HG03571 (cell line): ENCODE measurements at regions not wholly inside any gene's neighbourhood (a gene's known extent, or its start where the extent isn't known, plus 50 kb on each side); places are given as distances from the start of the nearest gene placed in this dataset.
"Not testable (repeated sequence)": the region's sequence is repeated elsewhere in the genome, so short reads cannot be mapped to it uniquely, and the experiment has no call there.

Source experiments
- ATAC-seq: cut with Tn5 transposase; IDR thresholded peaks from one replicate; pipeline ENCODE4 v1.9.1; 2021; ENCODE audit not compliant: unreplicated experiment

DNA sequence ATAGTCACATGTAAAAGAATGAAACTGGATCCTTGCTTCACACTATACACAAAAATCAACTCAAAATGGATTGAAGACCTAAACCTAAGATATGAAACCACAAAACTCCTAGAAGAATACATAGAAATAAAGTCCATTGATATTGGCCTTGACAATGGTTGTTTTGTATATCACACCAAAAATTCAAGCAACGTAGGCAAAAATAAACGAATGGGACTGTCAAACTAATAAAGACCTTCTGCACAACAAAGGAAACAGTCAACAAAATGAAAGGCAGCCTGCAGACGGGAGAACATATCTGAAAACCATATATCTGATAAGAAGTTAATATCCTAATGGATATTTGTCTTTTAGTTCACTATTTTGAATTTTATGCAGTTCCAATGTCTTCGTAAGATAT, 292.3 kb upstream of the CNTN5 start:
- no peak for ATAC-seq

DNA sequence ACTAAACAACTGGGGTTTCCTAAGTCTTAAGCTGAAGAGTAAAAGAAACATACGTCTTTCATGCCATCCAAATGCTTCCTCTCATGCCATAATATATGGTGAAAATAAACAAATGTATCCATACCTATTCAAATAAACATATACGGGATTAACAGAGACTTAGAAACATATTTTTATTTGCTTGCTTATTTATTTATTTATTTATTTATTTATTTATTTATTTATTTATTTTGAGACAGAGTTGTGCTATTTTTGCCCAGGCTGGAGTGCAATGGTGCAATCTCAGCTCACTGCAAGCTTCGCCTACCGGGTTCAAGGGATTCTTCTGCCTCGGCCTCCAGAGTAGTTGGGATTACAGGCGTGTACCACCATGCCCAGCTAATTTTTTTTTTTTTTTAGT, 291.6 kb upstream of the CNTN5 start:
- no peak for ATAC-seq

DNA sequence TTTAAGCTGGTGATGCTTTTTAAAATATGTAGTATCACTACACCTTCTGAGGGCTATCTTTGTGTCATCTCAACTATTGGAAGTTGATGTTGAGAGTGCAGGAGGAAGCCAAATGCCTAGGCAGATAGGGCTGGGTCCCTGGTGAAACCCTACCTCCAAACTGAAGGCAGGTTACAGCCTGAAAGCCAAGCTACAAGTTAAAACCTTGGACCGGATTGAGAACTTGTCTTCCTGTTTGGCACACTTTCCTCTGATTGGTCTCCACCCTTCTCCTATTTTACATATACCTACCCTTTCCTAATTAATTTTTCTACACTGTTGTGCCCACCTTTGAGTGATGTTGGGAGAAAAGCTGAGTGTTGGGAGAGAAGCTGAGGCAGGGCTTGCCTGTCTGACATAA, 287.8 kb upstream of the CNTN5 start:
- ATAC-seq, result no peak

DNA sequence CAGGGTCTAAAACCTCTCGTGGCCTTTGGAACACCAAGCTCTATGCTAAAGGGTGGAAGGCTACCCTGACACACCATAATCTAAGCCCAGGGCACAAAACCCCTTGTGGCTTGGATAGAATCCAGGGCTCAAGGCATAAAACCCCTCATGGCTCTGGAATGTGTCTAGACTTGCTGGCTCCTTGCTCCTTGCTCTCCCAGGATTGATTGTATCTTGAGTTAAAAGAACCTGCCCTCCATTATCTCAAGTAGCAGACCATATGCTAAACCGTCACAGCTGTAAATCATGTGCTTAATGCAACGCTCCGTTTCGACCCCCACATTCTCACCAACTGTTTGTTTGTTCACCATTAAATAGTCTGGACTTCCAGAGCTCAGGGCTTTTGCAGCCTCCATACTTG, 287.4 kb upstream of the CNTN5 start:
- not testable (repeated sequence) for ATAC-seq

DNA sequence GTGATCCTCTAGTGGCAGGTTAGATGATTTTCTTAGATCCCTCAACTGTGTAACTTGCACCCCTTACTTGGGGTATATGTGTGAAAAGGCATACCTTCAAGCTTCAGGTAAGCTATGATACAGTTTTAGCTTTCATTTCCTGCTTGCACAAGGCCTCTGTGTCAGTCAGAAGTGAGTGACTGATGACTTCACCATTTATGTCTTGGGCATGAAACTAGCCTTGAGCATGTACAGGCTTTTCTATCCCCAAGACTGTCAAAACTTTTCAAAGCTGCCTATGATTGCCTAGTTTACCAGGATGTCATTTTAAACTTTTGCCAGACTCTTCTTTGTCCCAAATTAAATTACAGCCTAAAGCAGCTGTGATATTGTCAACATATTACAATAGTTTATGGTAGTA, 286.1 kb upstream of the CNTN5 start:
- ATAC-seq, result no peak

DNA sequence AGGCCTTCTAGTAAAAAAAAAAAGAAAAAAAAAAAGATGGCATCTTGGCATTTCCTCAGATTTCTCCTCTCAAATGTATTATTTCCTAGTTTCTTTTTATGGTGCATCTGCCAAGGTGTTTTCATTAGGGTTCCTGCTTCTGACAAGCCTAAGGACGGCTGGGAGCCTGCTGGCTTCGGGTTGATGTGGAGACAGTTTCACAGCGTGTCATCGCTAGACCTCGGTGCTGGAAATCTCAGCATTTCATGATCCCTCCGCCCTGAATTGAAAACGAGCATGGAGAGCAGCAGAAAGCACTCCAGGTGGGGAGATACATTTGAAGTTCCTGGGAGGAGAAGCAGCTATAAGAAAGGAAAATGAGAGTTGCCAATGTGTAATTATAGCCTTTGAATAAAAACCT, 283.9 kb upstream of the CNTN5 start:
- ATAC-seq, result no peak

DNA sequence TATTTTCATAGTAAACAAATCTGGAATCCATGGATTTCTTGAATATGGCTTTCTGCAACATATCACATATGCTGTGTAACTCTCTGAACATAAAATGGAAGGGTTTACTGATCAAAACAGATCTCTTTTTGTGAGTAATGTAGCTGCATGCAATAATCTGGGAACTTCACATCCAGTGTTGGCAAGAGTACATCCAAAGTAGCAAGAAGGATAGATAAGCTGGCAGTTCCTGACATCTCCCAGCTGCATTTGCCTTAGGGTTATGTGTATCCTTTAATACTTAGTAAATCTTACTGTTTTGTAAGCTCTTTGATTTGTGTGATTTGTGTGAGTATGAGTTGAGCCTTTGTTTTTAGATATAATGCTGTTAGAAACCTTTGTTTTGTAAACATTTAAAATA, 280.4 kb upstream of the CNTN5 start:
- no peak for ATAC-seq

DNA sequence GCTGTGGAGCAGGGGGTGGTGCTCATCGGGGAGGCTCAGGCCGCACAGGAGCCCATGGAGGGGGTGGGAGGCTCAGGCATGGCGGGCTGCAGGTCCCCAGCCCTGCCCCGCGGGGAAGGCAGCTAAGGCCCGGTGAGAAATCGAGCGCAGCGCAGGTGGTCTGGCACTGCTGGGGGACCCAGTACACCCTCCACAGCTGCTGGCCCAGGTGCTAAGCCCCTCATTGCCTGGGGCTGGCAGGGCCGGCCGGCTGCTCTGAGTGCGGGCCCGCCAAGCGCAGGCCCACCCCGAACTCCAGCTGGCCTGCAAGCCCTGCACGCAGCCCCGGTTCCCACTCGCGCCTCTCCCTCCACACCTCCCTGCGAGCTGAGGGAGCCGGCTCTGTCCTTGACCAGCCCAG, 257.3 kb upstream of the CNTN5 start:
- ATAC-seq, result not testable (repeated sequence)

DNA sequence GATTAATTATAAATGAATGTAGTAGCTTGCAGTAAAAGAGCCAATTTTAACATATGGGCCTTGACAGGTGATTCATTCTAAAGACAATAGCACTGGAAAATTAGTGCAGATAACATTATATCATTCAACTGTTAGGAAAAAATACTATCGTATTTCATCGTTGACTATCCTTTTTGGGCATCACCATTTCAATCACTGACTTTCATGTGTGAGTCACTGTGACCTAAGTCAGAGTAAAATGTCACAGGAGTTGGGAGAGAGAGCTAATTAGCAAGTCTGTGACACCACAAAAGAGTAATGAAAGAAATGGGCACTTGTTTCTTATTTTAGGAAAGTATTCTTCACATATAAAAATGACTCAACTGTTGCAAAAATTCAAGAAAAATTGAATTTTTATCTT, 253.8 kb upstream of the CNTN5 start:
- ATAC-seq, result no peak

DNA sequence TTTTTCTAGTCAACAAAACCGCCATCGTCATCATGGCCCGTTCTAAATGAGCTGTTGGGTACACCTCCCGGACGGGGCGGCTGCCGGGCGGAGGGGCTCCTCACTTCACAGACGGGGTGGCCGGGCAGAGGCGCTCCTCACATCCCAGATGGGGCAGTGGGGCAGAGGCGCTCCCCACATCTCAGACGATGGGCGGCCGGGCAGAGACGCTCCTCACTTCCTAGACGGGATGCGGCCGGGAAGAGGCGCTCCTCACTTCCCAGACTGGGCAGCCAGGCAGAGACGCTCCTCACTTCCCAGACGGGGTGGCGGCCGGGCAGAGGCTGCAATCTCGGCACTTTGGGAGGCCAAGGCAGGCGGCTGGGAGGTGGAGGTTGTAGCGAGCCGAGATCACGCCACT, 250.7 kb upstream of the CNTN5 start:
- ATAC-seq, result not testable (repeated sequence)

DNA sequence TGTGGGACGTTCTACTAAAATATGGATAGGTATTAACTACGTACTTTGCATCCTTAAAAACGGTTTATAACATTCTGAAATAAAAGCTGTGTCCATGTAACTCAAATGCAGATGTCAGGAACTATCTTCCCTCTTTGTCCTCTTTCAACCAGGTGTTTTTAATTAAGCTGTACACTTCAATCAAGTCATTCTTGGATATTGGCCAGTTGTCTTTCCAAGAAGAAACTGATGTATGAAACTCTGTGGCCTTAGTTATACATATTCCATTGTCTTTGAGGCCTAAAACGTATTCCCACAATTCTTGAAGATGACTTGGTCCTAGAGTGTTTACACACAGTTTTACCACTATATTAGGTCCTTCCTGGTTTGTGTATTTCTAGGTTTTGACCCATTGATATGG, 249.0 kb upstream of the CNTN5 start:
- no peak for ATAC-seq

DNA sequence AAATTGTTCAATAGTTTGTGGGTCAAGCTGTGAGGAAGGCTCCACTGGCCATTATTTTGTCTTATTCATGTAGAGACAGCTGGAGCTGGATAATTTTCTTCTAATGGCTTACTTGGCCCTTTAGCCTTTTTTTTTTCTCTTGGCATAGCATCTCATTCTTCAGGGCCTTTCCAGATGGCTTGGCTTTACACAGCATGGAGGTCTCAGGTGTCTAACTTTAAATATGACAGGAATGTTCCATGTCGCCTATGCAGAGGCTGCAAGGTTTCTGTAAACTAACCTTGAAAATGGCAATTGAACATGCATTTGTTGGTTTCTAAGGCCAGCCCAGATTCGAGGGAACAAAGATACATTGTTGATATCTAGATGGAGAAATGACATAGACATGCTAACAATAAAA, 247.9 kb upstream of the CNTN5 start:
- ATAC-seq, result no peak

DNA sequence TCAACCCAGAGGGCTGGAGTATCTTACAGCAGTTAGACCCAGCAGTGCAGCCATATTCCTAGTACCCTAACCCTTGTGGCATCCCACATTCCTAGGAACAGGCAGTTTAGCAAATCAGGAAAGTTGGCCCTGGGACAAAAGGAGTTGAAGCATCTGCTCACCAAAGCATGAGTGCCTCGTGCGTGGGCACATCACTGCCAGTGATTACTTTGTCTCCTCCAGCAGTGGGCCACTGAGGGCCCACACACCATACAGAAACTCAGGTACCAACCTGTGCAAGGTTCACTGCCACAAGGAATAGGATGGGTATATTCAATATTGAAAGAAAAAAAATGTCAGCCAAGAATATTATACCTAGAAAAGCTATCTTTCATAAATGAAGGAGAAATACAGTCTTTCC, 227.5 kb upstream of the CNTN5 start:
- no peak for ATAC-seq

DNA sequence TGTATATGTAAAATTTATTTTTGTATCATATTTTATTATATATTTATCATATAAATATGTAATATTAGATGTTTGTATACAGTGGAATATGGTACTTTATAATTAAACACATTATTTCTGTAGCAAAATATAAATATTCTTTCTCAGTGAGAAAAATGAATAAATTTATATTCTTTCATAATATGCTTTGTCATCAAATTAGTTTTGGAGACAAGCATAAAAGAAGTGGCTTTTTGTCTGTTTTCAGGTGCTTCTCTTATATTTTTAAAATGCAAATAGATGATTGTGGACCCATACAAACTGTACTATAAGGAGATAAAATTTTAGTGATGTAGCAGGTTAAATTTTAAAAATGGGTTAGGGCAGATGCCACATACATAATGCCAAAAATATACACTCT, 222.4 kb upstream of the CNTN5 start:
- ATAC-seq, result no peak

DNA sequence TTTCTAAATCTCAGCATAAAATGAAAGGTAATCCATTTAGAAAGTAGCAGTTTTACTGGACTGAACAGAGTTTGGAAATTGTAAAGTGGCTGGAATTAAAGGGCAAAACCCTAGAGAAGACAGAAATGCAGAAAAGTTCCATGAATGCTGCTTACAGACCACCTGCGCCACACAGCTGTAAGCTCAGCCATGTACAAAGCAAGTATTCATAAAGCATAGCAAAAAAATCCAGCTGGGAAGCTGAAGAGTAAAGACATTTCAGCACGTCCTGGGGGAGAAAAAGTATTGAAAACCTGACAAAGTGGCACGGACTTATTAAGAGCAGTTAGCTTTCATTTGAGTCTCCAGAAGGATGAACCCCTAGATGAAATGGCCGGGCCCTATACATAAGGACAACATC, 220.1 kb upstream of the CNTN5 start:
- no peak for ATAC-seq

DNA sequence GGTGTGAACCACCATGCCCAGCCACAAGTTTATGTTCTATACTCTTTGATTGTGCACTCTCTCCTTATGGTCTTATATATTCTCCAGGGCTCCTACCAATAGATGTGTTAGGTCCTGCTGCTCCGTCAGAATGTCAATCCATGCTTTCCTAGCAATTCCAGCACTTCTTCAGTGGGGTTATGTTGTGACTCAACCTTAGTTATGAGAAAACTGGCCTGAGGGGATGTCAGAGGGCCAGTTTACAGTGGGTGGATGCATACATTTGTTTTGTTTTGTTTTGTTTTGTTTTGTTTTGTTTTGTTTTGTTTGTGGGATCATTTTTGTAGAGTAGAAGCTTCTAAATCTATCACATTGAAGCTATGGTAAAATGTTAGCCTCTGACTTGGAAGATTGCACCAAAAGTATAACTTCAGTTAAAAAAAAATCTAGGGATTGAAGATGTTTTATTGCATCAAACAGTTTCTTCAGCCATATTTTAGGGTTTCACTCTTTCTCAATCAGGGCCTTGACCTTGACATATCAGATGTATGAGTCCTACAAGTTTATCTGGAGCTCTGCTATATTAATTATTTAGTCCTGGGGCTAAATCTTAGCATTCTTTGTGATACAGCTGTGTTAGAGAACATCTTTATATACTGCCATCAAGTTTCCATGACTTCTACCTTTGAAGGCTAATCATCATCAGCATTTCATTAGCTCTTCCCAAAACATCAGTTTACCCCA, 191.6 kb upstream of the CNTN5 start:
- no peak for ATAC-seq

DNA sequence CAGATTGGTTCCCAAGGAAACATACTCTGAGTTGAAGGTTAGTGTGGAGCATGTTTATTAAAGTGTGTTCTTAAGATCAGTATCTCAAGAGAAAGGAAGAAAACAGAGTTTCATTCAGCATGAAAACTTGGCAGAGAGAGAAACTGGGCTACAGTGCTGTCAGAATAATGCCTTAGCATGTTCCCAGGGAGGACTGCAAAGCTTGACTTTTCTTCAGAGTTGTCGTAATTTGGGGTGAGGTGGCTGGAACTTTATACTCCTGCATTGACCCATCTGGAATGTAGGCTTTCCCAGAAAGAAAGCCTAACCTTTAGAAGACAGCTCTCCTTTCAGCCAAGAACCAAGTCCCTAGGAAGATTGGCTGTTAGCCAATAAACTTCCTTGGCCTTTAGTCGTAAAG, 190.8 kb upstream of the CNTN5 start:
- ATAC-seq, result no peak

DNA sequence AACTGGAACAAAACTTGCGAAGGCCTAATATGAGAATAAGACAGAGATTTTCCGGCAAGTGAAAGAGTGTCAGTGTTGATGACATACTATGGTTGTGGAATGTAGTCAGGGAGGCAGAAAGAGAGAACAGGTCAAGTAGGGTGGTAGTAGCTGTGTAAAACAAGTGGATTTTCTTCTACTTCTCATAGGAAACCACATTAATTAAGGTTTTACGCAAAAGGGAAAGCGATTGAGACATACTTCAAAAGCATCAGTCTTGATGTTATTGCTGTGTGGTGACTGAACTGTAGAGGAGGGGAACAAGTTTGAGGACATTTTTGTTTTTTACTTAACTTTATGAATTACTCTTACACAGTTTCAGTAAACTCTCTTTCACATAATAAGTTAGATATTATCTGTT, 186.0 kb upstream of the CNTN5 start:
- no peak for ATAC-seq

DNA sequence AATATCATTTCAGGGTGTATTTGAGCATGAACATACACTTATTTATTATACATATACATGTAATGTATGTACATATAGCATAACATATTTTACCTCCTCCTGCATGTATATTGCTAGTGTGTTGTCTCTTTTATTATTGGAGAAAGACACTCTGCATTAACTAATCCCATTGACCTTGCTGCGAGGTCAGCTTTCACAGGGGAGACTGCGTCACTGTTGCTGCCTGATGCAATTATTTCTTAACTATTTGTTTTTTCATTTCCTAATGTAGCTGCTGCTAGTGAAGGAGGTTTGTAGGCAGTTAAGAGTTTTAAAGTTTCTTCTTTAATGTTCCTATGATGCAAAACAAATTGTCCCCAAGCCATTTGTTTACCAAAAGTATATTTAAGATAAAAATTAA, 185.4 kb upstream of the CNTN5 start:
- no peak for ATAC-seq

DNA sequence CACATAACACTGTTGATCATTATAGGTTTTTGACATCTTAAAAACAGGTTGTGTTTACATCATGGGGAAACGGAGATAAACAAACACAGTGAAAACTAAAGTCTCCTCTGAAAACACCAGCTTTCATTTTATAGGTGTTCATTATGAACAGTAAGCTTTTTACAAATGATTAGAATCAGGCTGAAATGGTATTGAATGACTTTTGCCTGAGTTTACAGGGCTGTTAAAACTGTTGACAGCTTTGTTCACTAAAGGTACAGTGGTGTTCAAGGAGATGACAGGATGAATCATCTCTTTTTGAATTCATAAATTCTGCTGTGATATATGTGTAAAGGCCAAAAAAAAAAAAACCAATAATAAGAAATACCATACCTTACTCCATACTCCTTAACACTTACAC, 184.6 kb upstream of the CNTN5 start:
- ATAC-seq, result no peak

DNA sequence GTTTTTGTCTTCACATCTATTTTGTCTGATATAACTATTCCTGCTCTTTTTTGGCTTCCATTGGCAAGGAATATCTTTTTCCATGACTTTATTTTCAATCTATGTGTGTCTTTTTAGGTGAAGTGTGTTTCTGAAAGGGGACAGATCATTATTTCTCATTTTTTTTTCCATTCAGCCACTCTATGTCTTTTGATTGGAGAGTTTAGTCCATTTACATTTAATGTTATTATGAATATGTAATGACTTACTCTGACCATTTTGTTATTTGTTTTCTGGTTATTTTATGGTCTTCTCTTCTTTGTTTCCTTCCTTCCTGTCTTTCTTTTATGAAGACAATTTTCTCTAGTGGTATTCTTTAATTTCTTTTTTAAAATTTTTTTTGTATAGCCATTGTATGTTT, 178.6 kb upstream of the CNTN5 start:
- no peak for ATAC-seq

DNA sequence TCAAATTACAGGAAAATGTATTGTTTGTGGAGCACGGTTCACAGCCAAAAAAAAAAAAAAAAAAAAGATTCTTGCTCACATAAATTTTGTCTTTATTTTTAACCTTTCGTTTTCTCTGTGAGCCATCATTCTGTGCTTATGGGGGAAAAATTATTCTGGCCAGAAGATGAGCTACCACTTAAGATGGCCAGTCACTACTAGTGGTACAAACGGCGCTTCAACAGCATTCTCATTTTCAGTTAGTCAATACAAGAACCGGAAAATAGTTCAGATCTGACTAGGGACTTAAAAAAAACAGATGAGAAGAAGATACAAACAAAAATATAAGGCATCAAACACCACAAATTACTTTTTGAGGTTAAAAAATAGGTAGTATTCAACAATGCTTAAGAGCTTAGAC, 158.6 kb upstream of the CNTN5 start:
- ATAC-seq, result no peak

DNA sequence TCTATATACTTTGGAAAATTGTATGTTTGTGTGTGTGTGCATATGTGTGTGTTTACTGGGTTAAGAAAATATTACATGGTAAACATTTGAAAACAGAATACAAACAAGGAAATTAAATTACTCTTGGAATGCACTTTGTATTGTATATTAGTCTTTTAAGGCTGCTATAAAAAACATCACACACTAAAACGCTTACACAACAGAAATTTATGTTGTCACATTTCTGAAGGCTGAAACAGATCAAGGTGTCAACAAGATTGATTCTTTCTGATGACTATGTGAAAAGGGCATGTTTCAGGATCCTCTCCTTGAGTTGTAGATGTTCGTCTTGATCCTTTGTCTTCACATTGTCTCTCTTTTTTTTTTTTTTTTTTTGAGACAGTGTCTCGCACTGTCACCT, 149.1 kb upstream of the CNTN5 start:
- ATAC-seq, result no peak

DNA sequence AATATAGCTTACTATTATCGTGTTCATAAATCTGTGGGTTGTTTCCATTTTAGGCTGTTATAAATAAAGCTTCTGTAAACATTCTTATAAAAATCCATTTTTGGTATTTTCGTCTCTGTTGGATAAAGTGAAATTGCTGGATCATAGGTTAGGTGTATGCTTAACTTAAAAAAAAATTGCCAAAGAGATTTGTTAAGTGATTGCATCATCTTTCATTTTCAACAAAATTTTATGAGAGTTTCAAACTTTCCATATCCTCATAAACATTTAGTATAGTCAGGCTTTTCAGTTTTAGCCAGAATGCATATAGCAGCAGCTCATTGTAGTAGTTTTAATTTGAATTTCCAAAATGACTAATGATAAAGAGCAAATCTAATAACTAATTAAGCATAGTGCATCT, 146.7 kb upstream of the CNTN5 start:
- ATAC-seq, result no peak
